ENCODE measurements at regions not wholly inside any gene's neighbourhood (a gene's known extent, or its start where the extent isn't known, plus 50 kb on each side); places are given as distances from the start of the nearest gene placed in this dataset.

GRCh38 chr10:3895045-3895631, 110.1 kb upstream of the KLF6 start:
- Histone ChIP-seq H3K4me1 (ENCODE audit: control insufficient read depth, low read length) (no peaks in the 10 kb centered on the region), H3K36me3 (ENCODE audit: control insufficient read depth, low read length) (no peaks in the 10 kb centered on the region), H3K4me3 (ENCODE audit: low read length) (no peak overlapping the region), H3K4me2 (ENCODE audit: low read length) (no peak overlapping the region), H3K9me2 (replicated peaks; ENCODE audit: control insufficient read depth, low read length) (no peaks in the 10 kb centered on the region), H3K27ac (ENCODE audit: low read depth, low read length) (no peak overlapping the region), H4K20me1 (ENCODE audit: control insufficient read depth, insufficient read depth, low read depth, low read length) (no peaks in the 10 kb centered on the region), H3F3A (ENCODE audit: control insufficient read depth, insufficient read depth) (no peaks in the 10 kb centered on the region), H3K9me3 (ENCODE audit: control insufficient read depth, insufficient read depth, low read length) (no peaks in the 10 kb centered on the region), H3K79me2 (ENCODE audit: control insufficient read depth, low read length) (no peaks in the 10 kb centered on the region), H3K27me3 (ENCODE audit: control insufficient read depth, low read length) (peaks cover 6% of the 10 kb centered on the region; the same call in 1 of the 2 replicates)
- TF ChIP-seq, protein P1, sequence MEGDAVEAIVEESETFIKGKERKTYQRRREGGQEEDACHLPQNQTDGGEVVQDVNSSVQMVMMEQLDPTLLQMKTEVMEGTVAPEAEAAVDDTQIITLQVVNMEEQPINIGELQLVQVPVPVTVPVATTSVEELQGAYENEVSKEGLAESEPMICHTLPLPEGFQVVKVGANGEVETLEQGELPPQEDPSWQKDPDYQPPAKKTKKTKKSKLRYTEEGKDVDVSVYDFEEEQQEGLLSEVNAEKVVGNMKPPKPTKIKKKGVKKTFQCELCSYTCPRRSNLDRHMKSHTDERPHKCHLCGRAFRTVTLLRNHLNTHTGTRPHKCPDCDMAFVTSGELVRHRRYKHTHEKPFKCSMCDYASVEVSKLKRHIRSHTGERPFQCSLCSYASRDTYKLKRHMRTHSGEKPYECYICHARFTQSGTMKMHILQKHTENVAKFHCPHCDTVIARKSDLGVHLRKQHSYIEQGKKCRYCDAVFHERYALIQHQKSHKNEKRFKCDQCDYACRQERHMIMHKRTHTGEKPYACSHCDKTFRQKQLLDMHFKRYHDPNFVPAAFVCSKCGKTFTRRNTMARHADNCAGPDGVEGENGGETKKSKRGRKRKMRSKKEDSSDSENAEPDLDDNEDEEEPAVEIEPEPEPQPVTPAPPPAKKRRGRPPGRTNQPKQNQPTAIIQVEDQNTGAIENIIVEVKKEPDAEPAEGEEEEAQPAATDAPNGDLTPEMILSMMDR (IDR thresholded peaks at IDR 0.05; ENCODE audit: low read depth, low read length, poor library complexity, severe bottlenecking), result no peak
- no peak for TF ChIP-seq EZH2phosphoT487 (IDR thresholded peaks at IDR 0.05; ENCODE audit: borderline replicate concordance, low read length)

DNA sequence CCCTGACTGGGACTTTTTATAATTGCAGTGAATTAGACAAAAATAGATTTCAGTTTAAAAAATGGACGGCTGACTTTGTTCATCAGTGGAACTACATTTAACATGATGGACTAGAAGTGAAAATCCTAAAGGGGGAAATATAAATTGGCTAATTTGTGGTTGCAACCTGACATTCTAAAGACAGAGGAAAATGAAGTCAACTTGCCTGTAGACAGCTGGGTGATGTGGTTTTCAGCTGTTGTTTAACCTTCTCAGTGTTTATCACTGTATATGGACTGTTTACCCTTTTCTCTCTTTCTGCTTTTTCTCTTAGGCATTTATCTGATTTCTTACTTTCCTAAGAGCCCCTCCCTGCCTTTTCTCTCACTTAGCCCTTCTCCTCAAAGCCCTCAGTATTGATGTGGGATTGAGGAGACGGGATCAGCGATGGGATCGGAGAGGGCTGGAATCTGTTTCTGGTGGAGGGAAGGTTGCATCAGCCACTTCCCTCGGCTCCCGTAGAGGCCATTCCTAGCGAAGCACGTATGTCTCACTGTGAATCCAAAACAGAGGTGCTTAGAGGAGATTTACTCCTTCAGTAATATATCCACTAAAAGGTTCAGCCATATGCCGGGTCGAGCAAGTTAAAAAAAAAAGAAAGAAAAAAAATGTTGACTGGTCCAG, 109.0 kb upstream of the KLF6 start:
- no peaks in the 10 kb centered on the region for H3K4me1 ChIP-seq (ENCODE audit: control insufficient read depth, low read length)
- no peak overlapping the region for H3K4me2 ChIP-seq (ENCODE audit: low read length)
- H3K9me3 ChIP-seq (ENCODE audit: control insufficient read depth, insufficient read depth, low read length), result no peaks in the 10 kb centered on the region
- no peaks in the 10 kb centered on the region for H4K20me1 ChIP-seq (ENCODE audit: control insufficient read depth, insufficient read depth, low read depth, low read length)
- H3K36me3 ChIP-seq (ENCODE audit: control insufficient read depth, low read length), result no peaks in the 10 kb centered on the region
- H3F3A ChIP-seq (ENCODE audit: control insufficient read depth, insufficient read depth), result no peaks in the 10 kb centered on the region
- no peak overlapping the region for H3K27ac ChIP-seq (ENCODE audit: low read depth, low read length)
- H3K4me3 ChIP-seq (ENCODE audit: low read length), result no peak overlapping the region
- peaks cover 6% of the 10 kb centered on the region; the same call in 1 of the 2 replicates for H3K27me3 ChIP-seq (ENCODE audit: control insufficient read depth, low read length)
- TF ChIP-seq EZH2phosphoT487 (IDR thresholded peaks at IDR 0.05; ENCODE audit: borderline replicate concordance, low read length), result no peak
- TF ChIP-seq, protein P1 (IDR thresholded peaks at IDR 0.05; ENCODE audit: low read depth, low read length, poor library complexity, severe bottlenecking), result no peak
- no peaks in the 10 kb centered on the region for H3K79me2 ChIP-seq (ENCODE audit: control insufficient read depth, low read length)
- H3K9me2 ChIP-seq (replicated peaks; ENCODE audit: control insufficient read depth, low read length), result no peaks in the 10 kb centered on the region

GRCh38 chr10:3892440-3893425, 107.7 kb upstream of the KLF6 start:
- H3K4me1 ChIP-seq (ENCODE audit: control insufficient read depth, low read length), result no peaks in the 10 kb centered on the region
- H3K79me2 ChIP-seq (ENCODE audit: control insufficient read depth, low read length), result no peaks in the 10 kb centered on the region
- H3K9me3 ChIP-seq (ENCODE audit: control insufficient read depth, insufficient read depth, low read length), result no peaks in the 10 kb centered on the region
- H3K36me3 ChIP-seq (ENCODE audit: control insufficient read depth, low read length), result no peaks in the 10 kb centered on the region
- no peaks in the 10 kb centered on the region for H4K20me1 ChIP-seq (ENCODE audit: control insufficient read depth, insufficient read depth, low read depth, low read length)
- H3K4me2 ChIP-seq (ENCODE audit: low read length), result no peak overlapping the region
- TF ChIP-seq EZH2phosphoT487 (IDR thresholded peaks at IDR 0.05; ENCODE audit: borderline replicate concordance, low read length), result no peak
- TF ChIP-seq, protein P1 (IDR thresholded peaks at IDR 0.05; ENCODE audit: low read depth, low read length, poor library complexity, severe bottlenecking), result no peak
- H3F3A ChIP-seq (ENCODE audit: control insufficient read depth, insufficient read depth), result no peaks in the 10 kb centered on the region
- peaks cover 6% of the 10 kb centered on the region; the same call in 1 of the 2 replicates for H3K27me3 ChIP-seq (ENCODE audit: control insufficient read depth, low read length)
- H3K27ac ChIP-seq (ENCODE audit: low read depth, low read length), result no peak overlapping the region
- H3K4me3 ChIP-seq (ENCODE audit: low read length), result no peak overlapping the region
- H3K9me2 ChIP-seq (replicated peaks; ENCODE audit: control insufficient read depth, low read length), result no peaks in the 10 kb centered on the region
